PC-9 (cell line): ENCODE measurements at regions not wholly inside any gene's neighbourhood (a gene's known extent, or its start where the extent isn't known, plus 50 kb on each side); places are given as distances from the start of the nearest gene placed in this dataset.
"Not testable (repeated sequence)": the region's sequence is repeated elsewhere in the genome, so short reads cannot be mapped to it uniquely, and the experiment has no call there.

ENCODE experiments used
- BruUV-seq: library from RNA; stranded (reverse); fragments of 400-500 nt; replicated peaks from 2 replicates; lab custom pipeline; 2021; lab: Mats Ljungman, UMichigan
- CTCF ChIA-PET: fragments of 300-600 bp; sonication (Branson Sonifier 250); formaldehyde crosslinking; loops from one replicate; lab custom pipeline; 2022; ENCODE audit warnings: antibody characterized with exemption; lab: Charles Lee
- POLR2A ChIA-PET: fragments of 300-600 bp; sonication (Branson Sonifier 250); formaldehyde crosslinking; loops from one replicate; lab custom pipeline; 2022; ENCODE audit warnings: antibody characterized with exemption; ENCODE audit not compliant: unreplicated experiment; lab: Charles Lee
- DNase-seq, 2 experiments: peaks; one replicate each; pipeline versions ENCODE4 v3.0.0 to v3.0.0-alpha.2; 2015 to 2022; ENCODE audit warnings: mixed read lengths in 1 of 2
- H2AFZ ChIP-seq: fragments of 200-600 bp; sonication (generic); 2 replicates; pipeline ENCODE4 v1.8.1; 2017; ENCODE audit warnings: antibody characterized with exemption
- H3F3A ChIP-seq: fragments of 200-600 bp; sonication (generic); 2 replicates; pipeline ENCODE4 v1.8.1; 2017; ENCODE audit warnings: antibody characterized with exemption, mild to moderate bottlenecking, low read depth; ENCODE audit not compliant: insufficient read depth
- H3K27ac ChIP-seq: fragments of 200-600 bp; sonication (generic); 2 replicates; pipeline ENCODE4 v1.6.1; 2016; ENCODE audit warnings: mixed run types
- H3K27me3 ChIP-seq: fragments of 200-600 bp; sonication (generic); 2 replicates; pipeline ENCODE4 v1.6.1; 2016; ENCODE audit warnings: low read depth, mixed run types; ENCODE audit not compliant: insufficient read depth
- H3K36me3 ChIP-seq: fragments of 200-600 bp; sonication (generic); 2 replicates; pipeline ENCODE4 v1.6.1; 2016; ENCODE audit warnings: low read depth, mixed run types
- H3K4me1 ChIP-seq: fragments of 200-600 bp; sonication (generic); replicated peaks from 2 replicates; pipeline ENCODE4 v1.6.1; 2016; ENCODE audit warnings: mixed run types; ENCODE audit not compliant: insufficient read depth
- H3K4me2 ChIP-seq: fragments of 200-600 bp; sonication (generic); 2 replicates; pipeline ENCODE4 v1.6.1; 2017; ENCODE audit warnings: mixed run types
- H3K4me3 ChIP-seq: fragments of 200-600 bp; sonication (generic); 2 replicates; pipeline ENCODE4 v1.6.1; 2016; ENCODE audit warnings: mixed run types
- H3K79me2 ChIP-seq: fragments of 200-600 bp; sonication (generic); 2 replicates; pipeline ENCODE4 v1.6.1; 2017; ENCODE audit warnings: low read depth, mixed run types
- H3K9me2 ChIP-seq: fragments of 200-600 bp; sonication (generic); 2 replicates; pipeline ENCODE4 v1.8.1; 2017; ENCODE audit warnings: mild to moderate bottlenecking; ENCODE audit not compliant: insufficient read depth
- H3K9me3 ChIP-seq: fragments of 200-600 bp; sonication (generic); 2 replicates; pipeline ENCODE4 v1.8.1; 2016; ENCODE audit warnings: low read depth; ENCODE audit not compliant: insufficient read depth
- H4K20me1 ChIP-seq: fragments of 200-600 bp; sonication (generic); 2 replicates; pipeline ENCODE4 v1.8.1; 2017; ENCODE audit not compliant: insufficient read depth
- EZH2 ChIP-seq: fragments of 200-600 bp; sonication (generic); IDR thresholded peaks from 2 replicates; pipeline ENCODE4 v1.8.0; 2017; ENCODE audit warnings: antibody characterized with exemption, low read depth
- intact Hi-C: fragments of 100-400 bp; cut with micrococcal nuclease; formaldehyde crosslinking; loops from one replicate; pipeline ENCODE4 v1.10.0; 2022; ENCODE audit not compliant: unreplicated experiment
- TF ChIP-seq, protein P1 (sequence below): fragments of 200-600 bp; sonication (generic); conservative IDR thresholded peaks from 2 replicates; pipeline ENCODE4 v1.6.1; 2017; ENCODE audit warnings: mixed run types, antibody characterized with exemption, mild to moderate bottlenecking, moderate library complexity

DNA sequence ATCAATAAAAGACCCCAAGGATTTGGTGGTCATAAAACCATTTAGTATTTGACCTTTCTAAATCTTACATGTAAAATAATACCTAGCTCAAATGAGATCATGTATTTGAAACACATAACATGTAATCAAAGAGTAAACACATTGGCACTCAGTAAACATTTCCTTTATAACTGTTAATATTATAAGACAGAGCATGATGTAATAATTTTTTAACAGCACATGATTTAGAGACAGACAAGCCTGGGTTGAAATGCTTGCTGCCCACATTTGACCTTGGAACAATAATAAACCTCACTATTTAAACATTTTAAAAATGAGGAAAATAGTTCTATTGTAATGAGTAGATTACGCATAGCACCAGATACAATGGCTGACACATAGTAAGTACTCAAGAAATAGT, 105.2 kb upstream of the GPR141 start:
- H3K79me2 ChIP-seq: no peaks in the 10 kb centered on the region
- intact Hi-C loops: no loop called here
- H3K4me1 ChIP-seq: no peaks in the 10 kb centered on the region
- H3K9me2 ChIP-seq: no peaks in the 10 kb centered on the region
- no peaks in the 10 kb centered on the region for H3K36me3 ChIP-seq
- H3K27ac ChIP-seq: no peak overlapping the region
- DNase-seq: no peak
- ChIA-PET CTCF (interaction anchor here (0.6 kb wide), 1 partner anchor 11 kb away, joined by 3 read pairs; no protein-coding TSS in a partner anchor), POLR2A (no interaction called here)
- no TSS peak for BruUV-seq
- no peaks in the 10 kb centered on the region for H4K20me1 ChIP-seq
- H3F3A ChIP-seq: no peaks in the 10 kb centered on the region
- H3K27me3 ChIP-seq: no peaks in the 10 kb centered on the region
- TF ChIP-seq EZH2: no peak
- TF ChIP-seq, protein P1, sequence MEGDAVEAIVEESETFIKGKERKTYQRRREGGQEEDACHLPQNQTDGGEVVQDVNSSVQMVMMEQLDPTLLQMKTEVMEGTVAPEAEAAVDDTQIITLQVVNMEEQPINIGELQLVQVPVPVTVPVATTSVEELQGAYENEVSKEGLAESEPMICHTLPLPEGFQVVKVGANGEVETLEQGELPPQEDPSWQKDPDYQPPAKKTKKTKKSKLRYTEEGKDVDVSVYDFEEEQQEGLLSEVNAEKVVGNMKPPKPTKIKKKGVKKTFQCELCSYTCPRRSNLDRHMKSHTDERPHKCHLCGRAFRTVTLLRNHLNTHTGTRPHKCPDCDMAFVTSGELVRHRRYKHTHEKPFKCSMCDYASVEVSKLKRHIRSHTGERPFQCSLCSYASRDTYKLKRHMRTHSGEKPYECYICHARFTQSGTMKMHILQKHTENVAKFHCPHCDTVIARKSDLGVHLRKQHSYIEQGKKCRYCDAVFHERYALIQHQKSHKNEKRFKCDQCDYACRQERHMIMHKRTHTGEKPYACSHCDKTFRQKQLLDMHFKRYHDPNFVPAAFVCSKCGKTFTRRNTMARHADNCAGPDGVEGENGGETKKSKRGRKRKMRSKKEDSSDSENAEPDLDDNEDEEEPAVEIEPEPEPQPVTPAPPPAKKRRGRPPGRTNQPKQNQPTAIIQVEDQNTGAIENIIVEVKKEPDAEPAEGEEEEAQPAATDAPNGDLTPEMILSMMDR: no peak
- H2AFZ ChIP-seq: no peak overlapping the region
- H3K4me2 ChIP-seq: no peak overlapping the region
- H3K9me3 ChIP-seq: no peaks in the 10 kb centered on the region
- no peak overlapping the region for H3K4me3 ChIP-seq

DNA sequence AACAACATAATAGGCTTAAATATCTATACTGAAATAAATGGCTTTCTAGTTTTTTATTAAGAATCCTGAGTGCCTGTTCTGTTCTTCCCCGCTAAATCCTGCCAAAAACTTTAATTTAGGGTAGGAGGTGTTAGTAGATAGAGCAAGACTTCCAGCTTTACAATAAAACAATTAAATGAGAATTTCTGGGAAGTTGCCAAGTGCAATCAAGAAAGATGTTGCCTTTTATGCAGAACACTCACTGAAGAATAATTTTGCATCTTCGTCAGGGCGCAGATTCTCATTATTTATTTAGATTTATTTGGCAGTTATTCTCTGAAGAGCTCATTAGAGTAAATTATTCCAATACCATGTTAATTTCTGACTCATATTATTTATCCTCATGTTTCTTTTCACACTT, 103.2 kb upstream of the GPR141 start:
- Histone ChIP-seq H3K79me2 (no peaks in the 10 kb centered on the region), H3K4me2 (no peak overlapping the region), H3K36me3 (no peaks in the 10 kb centered on the region), H3K9me2 (no peaks in the 10 kb centered on the region), H3K27me3 (no peaks in the 10 kb centered on the region), H4K20me1 (no peaks in the 10 kb centered on the region), H3K4me3 (no peak overlapping the region), H3F3A (no peaks in the 10 kb centered on the region), H3K9me3 (no peaks in the 10 kb centered on the region), H2AFZ (no peak overlapping the region), H3K27ac (no peak overlapping the region), H3K4me1 (no peaks in the 10 kb centered on the region)
- CTCF ChIA-PET: no interaction called here
- intact Hi-C loops: no loop called here
- TF ChIP-seq, protein P1: no peak
- TF ChIP-seq EZH2: no peak
- no peak for DNase-seq
- no TSS peak for BruUV-seq
- POLR2A ChIA-PET: no interaction called here

GRCh38 chr7:37584651-37585463, 98.7 kb upstream of the GPR141 start:
- H3K4me3 ChIP-seq, intact Hi-C loops, H2AFZ ChIP-seq, H3K9me3 ChIP-seq, H3K36me3 ChIP-seq, H4K20me1 ChIP-seq, H3F3A ChIP-seq, CTCF ChIA-PET, H3K79me2 ChIP-seq, DNase-seq, POLR2A ChIA-PET, BruUV-seq, H3K27ac ChIP-seq, H3K27me3 ChIP-seq, H3K4me1 ChIP-seq, H3K9me2 ChIP-seq, H3K4me2 ChIP-seq: not testable (repeated sequence)

GRCh38 chr7:37590824-37591223, 92.7 kb upstream of the GPR141 start:
- Histone ChIP-seq H3K9me3 (no peaks in the 10 kb centered on the region), H3F3A (no peaks in the 10 kb centered on the region), H3K9me2 (no peaks in the 10 kb centered on the region), H3K4me1 (no peaks in the 10 kb centered on the region), H2AFZ (no peak overlapping the region), H3K27ac (no peak overlapping the region), H3K79me2 (no peaks in the 10 kb centered on the region), H4K20me1 (0 out of 2 replicates have a peak, but pooled peaks cover 4% of the 10 kb centered on the region), H3K4me2 (no peak overlapping the region), H3K36me3 (no peaks in the 10 kb centered on the region), H3K4me3 (no peak overlapping the region), H3K27me3 (no peaks in the 10 kb centered on the region)
- no TSS peak for BruUV-seq
- TF ChIP-seq, protein P1: no peak
- no peak for TF ChIP-seq EZH2
- intact Hi-C loops: no loop called here
- no peak for DNase-seq
- ChIA-PET POLR2A (no interaction called here), CTCF (no interaction called here)
